Stimulated activated CD4-positive, alpha-beta T cell treated with anti-CD3 and anti-CD28 coated beads, Interleukin-1b, Interleukin-23, amount 100 ng/mL, for 4 hours (primary cell): ENCODE measurements at regions not wholly inside any gene's neighbourhood (a gene's known extent, or its start where the extent isn't known, plus 50 kb on each side); places are given as distances from the start of the nearest gene placed in this dataset.

Experiments used
- DNase-seq, 2 donors: peaks; one replicate each; pipeline ENCODE4 v3.0.0-alpha.2; 2020; ENCODE audit warnings: low read depth in 2 of 2

DNA sequence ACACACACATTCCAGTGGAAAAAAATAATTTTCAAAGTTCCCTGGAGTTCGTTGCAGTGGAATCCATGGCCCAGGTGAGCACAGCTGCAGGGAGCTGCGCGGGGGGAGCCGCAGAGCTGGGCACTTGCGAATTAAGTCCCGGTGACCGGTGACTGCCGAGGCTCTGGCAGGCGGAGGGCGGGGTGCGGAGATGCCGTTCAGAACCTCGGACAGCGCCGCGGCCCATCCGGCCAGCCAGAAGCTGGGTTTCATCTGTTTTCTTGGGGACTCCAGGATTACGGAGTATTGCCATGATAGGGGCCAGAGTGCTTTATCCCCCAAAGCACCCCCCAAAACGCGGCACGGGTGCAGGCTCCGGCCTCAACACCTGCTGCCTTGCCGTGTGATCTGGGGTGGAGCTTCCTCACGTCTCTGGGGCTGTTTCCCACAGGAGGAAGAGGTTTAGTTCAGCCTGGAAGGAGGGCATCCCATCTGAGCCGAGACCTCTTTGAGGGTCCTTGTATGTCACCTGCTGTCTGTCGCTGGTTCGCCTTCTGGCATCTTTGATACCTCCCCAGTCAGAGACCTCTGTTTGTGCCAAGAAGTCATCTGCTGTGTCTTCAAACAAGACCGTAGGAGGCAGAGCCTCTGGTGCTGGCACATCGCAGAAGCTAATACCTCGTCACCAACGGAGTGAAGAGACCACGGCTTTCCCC lies 99.4 kb downstream of the YTHDF1 start:
- DNase-seq = no peak

DNA sequence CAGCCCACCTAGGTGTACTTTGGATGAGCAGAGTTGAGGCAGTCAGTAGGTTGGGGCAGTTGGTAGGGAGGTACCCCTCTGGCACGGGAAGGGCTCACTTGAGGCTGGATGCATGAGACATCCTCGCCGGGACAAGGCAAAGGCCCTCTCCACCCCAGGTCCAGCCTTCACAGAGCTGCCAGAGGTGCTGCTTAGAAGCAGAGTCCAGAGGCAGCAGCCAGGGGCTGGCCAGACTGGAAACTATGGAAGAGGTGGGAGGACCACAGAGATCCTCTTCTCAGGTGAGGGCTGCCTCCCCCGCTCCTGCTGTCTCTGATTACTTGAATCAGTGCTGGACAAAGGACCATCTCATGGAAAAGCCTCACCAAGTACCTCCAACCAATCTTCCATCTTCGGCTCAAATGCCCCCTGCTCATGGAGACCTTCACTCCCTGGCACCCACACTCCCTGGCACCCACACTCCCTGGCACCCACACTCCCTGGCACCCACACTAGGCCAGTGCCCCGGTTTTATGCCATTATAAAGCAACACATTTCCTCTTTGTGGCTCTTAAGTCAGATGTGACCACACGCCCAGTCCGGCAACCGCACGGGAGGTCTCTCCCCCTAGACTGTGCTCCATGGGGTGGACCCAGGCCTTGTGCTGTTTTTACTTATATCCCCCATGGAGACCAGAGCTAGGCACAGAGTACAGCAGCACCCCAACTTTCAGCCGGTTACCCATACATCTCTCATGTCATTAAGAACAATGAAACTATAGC lies 100.1 kb downstream of the YTHDF1 start:
- DNase-seq = no peak

DNA sequence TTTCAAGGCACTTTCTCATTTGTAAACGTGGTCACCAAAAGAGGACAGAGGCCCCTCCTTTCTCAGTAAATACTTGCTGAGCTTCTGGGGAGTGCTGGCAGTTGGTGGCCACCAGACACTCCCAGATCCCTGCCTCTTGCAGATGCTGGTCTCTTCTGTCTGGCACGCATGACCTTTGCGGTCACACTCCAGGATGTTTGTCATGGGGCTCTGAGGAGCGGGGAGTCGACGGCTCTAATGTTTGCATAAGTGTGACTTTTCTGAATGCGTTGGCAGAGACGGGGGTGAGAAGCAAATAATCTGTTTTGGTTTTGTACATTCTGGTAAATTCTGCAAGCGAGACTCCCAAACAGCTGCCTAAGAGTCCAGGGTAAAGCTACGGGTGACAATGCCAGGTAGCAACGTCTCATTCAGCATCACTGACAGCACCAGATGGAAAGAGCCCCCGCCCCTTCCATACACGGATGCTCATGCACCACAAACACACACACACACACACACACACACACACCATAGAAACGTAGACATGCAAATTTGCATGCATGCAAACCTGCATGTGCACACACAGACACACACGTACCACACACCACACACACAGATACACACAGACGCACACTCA lies 101.1 kb downstream of the YTHDF1 start:
- no peak for DNase-seq

DNA sequence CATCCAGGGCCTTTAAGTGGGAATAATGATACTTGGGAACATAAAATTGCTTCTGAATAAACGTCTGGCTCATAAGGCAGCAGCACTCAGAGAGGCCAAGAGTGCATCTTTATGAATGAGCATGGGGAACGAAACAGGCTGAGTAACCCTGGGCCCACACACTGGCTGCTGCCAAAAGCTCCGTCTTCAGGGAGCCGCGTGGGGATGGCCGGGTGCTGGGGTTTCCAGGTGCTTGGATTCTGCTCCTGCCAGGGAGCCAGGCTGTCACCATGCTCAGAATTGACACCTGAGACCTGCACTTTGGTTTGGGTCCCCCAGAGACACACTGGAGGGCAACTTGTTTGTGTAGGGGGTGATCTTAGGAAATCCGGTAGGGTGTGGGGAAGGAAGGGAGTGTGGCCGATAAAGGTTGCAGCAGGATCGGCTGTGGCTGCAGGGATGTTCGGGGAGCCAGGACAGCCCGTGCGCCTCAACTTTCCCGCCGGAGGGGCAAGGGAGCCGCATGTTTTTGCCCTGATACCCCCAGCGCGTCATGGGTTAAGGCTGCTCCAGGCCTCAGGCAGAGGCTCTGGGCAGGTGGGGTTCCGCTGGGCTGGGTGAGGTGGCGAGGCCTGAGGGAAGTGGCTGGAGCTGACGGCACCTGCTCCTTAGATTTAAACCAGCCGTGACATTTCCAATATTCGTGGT lies 101.8 kb downstream of the YTHDF1 start:
- no peak for DNase-seq

DNA sequence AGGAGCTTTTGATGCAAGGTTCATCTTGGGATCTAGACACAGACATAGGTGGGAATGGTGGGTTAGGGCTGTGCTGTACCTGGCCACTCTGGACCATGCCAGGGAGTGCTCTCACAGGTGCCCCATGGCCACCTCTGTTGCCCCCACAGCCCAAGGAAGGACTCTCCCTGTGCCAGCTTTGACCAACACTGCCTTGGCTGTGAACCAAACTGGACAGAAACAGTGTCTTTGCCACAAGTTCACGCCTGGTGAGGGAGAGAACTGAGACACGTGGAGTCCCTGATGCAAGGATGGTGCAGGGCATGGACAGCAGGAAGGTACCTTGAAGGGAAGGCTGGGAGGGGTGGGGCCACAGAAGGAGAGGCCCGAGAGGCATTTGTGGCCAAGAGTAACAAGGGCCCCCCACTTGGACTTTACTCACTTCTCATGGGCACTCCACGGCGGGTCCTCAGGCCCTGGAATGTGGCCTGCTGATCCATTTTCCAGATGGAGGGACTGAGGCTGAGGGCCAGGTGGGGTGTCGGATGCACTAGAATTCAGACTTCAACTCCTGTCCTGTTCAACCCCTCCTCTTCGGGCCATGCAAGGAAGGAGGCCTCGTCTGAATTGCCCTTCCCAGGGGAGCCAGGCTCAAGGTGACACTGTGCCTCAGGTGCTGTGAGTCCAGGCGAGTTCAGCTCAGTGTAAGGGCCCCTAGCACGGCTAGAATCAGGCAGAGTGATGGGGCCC lies 103.3 kb downstream of the YTHDF1 start:
- no peak for DNase-seq

DNA sequence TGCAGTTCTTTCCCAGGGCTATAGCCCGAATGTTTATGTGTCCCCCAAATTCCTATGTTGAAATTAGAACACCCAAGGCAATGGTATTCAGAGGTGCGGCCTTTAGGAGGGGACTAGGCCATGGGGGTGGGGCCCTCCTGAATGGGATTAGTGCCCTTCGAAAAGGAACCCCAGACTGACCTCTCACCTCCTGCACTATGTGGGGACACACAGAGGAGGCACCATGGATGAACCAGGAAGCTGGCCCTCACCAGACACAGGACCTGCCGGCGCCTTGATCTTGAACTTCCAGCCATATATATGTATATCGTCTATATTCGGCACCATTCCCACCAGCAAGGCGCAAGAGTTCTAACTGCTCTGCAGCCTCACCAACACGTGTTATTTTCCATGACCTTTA lies 101.5 kb upstream of the BHLHE23 start:
- DNase-seq = no peak

DNA sequence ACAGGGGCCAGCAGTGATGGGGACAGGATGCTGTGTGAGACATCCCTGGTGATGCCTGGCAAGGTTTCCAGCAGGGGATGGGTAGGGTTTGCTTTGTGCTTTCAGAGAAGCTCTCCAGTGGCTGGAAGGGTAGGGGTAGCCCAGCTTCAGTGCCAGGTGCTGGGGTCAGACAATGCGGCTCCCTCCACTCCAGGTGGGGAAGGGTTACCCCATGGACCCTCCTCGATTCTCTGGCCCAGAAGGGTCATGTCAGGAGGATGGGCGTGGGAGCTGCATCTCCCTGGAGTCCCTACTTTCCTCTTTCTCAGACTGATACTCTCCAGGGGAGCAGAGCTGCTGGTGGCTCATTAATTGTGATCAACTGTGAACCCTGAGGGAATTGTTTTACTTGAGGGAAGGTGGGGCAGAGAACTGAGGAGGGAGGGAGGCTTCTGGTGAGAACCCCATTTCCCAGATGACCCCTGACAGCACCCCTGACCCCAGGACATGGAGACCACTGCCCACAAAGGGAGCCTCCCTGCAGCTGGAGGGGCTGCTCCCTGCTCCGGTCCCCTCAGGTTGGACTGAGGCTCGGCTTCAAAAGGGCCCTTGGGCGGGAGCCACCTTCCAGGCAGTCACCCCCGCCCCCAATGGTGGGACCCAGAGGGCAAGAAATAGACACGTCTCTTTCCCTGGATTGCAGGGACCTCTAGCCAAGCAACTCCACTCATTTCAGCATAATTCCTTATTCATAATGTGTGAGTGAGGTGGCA lies 100.9 kb upstream of the BHLHE23 start:
- no peak for DNase-seq

DNA sequence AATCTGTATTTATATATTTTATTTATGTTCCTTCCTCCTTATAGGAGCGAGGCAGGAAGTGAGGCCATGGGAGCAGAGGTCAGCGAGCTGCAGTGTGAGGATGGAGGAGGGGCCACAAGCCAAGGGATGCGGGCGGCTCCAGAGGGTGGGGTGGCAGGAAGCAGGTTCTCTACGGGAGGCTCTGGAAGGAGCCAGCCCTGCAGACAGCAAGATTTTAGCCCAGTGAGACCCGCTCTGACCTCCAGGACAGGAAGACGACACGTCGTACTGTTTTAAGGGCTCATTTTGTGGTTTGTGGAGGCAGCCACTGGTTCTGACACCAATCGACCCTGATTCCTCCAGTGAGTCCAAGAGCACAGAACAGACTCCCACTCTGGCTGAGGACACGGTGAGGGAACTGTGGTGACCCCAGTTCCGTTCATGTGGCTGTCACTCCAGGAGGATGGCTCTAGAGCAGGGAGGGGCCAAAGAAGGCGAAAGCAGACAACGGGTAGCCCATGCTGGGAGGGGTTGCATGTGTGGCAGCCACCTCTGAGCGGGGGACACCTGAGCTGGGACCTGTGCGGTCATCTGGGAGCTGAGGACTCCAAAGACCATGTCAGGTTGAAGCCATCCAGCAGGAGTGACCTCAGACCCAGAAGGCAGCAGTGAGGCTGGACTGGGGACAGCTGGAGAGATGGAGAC lies 100.1 kb upstream of the BHLHE23 start:
- no peak for DNase-seq

DNA sequence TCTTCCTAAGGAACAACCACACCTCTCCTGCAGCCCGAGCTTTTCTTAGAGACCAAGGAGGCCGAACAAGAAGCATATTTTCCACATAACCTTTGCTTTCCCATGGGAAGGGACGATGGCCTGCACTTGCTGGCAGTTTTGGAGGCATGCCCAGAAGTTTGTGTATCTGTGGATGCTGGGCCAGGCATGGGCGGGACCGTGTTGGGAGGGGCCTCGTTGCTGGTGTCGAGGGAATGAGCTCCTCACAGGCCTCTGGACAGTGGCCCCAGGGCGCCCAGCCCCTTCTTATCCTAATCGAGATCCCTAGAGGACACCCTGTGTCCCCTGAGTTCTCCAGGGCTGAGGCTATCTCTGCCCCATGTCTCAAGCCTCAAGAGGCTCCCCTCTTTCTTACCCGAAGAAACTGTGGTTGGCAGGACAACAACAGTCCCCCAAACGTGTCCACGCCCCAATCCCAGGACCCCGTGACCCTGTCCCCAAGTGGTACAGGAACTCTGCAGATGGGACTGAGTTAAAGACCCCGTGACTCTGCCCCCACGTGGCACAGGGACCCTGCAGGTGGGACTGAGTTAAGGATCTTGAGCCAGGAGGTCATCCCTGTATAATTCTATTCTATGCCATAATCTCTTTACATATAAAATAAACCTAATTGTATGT lies 99.5 kb upstream of the BHLHE23 start:
- DNase-seq = no peak

DNA sequence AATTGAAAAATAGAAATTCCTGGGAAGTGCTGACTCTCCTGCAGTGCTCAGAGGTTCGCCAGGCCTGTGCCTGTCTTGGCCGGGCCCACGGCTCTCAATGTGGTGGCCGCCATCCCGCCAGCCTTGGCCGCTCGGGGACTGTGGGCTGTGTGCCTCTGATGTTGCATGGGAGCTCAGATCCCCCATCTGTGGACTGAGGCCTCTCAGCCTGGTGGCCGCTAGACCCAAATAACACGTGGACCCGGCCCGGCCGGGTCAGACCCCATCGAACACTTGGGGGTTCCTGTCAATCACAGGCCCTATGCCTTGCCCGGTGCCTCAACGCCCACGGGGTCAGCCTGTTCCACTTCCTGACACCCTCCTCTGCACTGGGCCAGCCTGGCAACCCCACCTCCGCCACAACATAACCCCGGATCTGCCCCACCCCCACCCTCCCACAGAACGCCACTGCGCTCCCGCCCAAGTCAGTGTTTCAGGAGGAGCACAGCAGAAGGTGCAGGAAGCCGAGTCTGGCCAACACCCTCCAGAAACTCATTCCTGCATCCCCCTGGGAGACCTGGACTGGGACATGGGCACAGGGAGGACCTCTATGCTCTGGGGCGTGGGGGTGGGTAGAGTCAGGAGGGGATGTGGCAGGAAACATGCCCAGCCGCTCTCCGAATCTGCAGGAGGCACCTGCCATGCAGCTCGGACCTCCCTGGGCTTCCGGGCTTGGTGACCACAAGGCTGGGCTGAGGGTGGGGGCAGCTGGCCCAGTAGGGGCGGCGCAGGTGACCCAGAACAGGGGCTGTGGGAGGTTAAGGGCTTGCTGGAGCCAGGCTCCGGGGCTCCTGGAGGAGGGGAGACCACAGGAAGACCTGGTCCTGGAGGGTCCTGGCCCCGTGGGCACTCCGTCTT lies 98.7 kb upstream of the BHLHE23 start:
- DNase-seq = no peak

DNA sequence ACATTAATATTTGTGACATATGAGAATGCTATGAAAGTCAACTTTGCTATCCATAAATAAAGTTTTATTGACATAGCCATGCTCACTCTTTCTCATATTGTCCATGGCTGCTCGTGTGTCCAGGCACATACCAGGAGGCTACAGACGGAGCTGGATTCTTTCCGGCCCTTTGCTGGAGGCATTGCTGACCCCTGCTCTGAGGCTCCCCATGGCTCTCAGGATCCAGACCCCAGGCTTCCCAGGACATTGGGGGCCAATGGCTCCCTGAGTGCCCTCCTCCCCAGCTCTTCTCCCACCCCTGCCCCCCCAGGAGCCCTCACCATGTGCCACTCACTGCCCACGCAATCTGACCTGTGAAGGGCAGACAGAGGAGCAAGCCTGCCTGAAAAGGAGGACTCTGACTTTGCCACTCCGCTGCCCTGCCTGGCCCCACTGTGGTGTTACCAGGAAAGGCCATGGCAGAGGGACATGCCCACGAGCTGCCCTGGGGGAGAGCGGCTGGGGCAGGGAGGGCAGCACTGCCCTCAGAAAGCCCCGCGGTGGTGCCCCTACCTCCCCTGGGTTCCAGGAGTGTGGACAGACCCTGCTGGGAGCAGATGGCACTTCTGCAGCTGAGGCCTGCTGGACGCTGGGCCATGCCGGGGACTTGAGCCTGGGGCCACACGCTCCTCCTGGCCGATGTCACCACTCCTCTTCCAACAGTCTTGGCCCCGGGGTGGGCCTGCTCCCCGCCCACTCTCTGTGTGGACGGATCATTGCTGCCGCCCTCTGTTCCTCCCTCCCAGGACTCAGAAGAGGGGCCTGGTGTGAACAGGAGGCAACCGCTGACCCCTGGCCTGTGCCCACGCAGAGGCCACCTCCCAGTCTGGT lies 97.8 kb upstream of the BHLHE23 start:
- no peak for DNase-seq

DNA sequence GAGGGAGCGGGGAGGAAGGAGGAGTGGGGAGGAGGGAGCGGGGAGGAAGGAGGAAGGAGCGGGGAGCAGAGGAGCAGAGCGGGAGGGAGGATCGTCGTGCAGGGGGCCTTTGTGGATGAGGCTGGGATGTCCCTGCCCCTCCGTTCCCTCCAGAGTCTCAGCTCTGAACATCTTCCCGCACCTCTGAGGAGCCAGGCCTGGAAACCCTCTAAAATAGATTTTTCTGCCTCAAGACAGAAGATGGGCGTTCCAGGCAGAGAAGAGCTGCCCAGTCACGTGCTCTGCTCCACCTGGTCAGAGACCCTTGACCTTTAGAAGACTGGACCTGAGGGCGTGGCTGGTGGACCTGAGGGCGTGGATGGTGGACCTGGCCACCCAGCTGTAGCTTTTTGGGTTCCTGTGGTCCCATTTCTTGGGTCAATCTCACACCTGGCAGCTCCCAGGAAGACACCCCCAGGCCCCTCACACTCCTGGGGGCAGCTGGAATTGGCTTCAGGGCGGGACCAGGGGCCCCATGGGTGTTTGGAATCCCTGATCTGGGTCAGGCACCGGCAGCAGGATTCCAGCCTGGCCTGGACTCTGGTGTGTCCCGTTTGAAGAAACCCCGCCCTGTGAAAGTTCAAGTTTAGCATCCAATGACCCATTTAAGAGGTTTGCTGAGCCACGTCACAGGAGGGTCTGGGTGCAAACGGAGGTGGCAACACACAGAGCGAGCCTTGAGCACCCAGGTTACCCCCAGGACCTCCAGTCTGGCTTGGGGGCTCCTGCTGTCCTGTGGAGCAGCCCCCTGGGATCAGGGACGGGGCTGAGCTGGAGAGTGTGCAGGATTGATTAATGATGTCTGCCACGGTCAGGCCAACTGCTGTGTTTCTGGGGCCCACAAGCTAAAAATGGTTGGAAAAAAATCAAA lies 96.9 kb upstream of the BHLHE23 start:
- no peak for DNase-seq

DNA sequence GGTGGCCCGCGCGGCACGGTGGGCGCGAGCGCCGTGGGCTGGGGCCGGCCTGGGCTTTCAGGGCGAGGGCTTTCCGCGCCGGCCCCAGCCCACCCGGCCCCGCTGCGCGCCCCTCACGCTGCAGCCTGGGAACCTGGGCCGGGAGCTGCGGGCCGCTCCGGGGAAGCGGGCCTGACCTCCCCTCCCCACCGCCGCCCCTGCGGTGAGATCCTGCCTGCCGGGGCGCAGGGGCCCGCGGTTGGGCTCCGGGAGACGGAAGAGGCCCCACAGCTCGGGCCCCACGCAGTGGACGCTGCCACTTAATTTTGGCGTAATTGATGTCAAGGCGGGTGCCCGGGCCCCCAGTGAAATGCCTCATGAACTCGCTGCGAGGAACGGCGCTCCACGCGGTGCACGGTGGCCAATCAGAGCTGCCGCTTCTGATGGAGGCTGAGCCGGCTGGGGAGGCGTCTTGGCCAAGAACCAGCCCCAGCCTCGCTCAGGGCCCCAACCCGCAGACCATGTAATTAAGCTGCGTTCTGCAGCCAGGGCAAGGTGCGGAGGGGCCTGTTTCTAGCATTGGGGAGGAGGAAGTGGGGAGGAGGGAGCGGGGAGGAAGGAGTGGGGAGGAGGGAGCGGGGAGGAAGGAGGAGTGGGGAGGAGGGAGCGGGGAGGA lies 96.1 kb upstream of the BHLHE23 start:
- DNase-seq = peak; percentile 58 to 61

DNA sequence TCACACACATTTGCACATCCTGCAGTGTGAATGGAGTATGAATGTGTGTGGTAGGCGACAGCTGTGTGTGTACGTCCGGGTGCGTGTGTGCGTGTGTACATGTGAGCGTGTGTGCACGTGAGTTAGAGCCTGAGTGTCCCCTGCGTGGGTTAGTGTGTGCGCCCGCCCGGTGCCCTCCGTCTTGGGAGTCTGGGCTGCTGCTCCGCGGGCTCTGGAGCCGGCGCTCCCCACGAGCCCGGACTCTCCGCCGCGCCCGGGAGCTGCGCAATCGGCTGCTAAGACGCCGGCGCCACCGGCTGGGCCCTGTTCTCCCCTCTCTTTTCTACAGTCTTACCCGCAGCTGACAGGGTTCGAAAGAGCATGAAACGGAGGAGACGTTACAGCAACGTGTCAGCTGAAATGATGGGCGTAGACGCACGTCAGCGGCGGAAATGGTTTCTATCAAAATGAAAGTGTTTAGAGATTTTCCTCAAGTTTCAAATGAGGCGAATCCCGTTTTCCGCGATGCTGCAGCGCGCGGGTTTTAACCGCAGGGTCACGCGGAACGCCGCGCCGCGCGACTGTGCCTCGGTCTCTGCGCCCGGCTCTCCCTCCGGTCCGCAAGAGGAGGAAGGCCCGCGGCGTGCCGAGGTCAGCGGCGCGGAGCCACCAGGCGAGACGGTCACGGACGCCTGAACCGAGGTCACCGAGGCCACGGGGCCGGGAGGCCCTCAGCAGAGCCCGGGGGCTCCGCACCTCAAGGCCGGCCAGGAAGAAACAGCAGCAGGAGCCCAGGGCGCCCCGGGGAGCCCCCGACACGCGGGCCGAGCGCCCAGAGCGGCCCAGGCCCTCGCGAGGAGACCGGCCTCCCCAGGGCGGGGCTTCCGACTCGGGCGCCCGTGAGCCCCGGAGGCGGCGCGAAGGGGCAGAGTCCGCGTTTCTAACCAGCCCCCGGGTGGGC lies 95.3 kb upstream of the BHLHE23 start:
- DNase-seq = peak; percentile 50 to 54
